Right cardiac atrium (tissue), 5 donors: ENCODE measurements at regions not wholly inside any gene's neighbourhood (a gene's known extent, or its start where the extent isn't known, plus 50 kb on each side); places are given as distances from the start of the nearest gene placed in this dataset.

Experiments used
- ATAC-seq, 2 donors: fragments of 200-7000 bp; cut with Tn5 transposase; one replicate each; pipeline versions ENCODE4 v1.8.0 to v1.9.1; 2020; ENCODE audit warnings: moderate library complexity in 2 of 2, mild to moderate bottlenecking in 1 of 2
- DNase-seq, 3 donors: peaks; one replicate each; pipeline ENCODE4 v3.0.0-alpha.2; 2020
- H3K27ac ChIP-seq: one replicate; pipeline ENCODE4 v1.5.1; 2013; ENCODE audit warnings: mild to moderate bottlenecking, low read length, control low read depth, moderate library complexity
- H3K27me3 ChIP-seq: one replicate; pipeline ENCODE4 v1.6.1; 2013; ENCODE audit not compliant: control insufficient read depth, insufficient read depth
- H3K4me1 ChIP-seq: one replicate; pipeline ENCODE4 v1.6.1; 2013; ENCODE audit warnings: low read length; ENCODE audit not compliant: control insufficient read depth, insufficient read depth
- H3K4me3 ChIP-seq: one replicate; pipeline ENCODE4 v1.5.1; 2013; ENCODE audit warnings: low read length, control low read depth
- H3K9me3 ChIP-seq: one replicate; pipeline ENCODE4 v1.6.1; 2013; ENCODE audit warnings: low read length; ENCODE audit not compliant: control insufficient read depth
- WGBS: extraction: QIAGEN DNeasy Blood & Tissue Kit; methylation state at CpG from one replicate; pipeline ENCODE4 v1.1.7; 2013; 5-methylcytosine and 5-hydroxymethylcytosine counted together
- intact Hi-C, 4 donors: fragments of 100-400 bp; cut with DNase I; formaldehyde crosslinking; loops; one replicate each; pipeline versions ENCODE4 v1.11.0 to v1.14.0; 2022 to 2023
- donor health status: healthy with polysubstance abuse.
- donor health status: DM: no; HTN: yes; CAD: no.
- donor health status: DM: no; HTN: no; CAD: no.
- donor health status: DM: no; HTN: yes; CAD: no; lungs with severe emphysema.
- donor health status: DM: yes; HTN: yes; CAD: no.

DNA sequence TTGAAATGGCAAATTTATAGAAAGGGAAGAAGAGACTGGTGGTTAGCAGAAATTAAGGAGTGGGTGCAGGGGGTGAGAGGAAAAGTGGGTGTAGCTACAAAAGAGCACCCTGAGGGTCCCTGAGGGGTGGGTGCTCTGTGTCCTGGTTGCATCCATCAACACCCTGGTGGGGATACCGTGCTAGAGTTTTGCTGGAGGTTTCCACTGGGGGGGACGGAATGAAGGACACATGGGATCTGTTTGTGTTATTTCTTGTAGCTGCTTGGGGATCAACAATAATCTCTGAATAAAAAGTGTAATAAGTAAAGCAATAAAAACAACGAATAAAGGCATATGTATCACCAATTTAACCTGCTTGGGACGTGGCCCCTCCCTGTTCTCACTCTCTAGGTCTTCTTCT, 175.3 kb downstream of the KIF26A start:
- Histone ChIP-seq H3K4me1 (no peaks in the 10 kb centered on the region), H3K4me3 (no peak overlapping the region), H3K27ac (no peak overlapping the region), H3K27me3 (no peaks in the 10 kb centered on the region), H3K9me3 (no peaks in the 10 kb centered on the region)
- DNase-seq (no peak), ATAC-seq (no peak)
- intact Hi-C loops = no loop called here
- 84% methylated on average over 4 of the region's 4 CpGs for WGBS

DNA sequence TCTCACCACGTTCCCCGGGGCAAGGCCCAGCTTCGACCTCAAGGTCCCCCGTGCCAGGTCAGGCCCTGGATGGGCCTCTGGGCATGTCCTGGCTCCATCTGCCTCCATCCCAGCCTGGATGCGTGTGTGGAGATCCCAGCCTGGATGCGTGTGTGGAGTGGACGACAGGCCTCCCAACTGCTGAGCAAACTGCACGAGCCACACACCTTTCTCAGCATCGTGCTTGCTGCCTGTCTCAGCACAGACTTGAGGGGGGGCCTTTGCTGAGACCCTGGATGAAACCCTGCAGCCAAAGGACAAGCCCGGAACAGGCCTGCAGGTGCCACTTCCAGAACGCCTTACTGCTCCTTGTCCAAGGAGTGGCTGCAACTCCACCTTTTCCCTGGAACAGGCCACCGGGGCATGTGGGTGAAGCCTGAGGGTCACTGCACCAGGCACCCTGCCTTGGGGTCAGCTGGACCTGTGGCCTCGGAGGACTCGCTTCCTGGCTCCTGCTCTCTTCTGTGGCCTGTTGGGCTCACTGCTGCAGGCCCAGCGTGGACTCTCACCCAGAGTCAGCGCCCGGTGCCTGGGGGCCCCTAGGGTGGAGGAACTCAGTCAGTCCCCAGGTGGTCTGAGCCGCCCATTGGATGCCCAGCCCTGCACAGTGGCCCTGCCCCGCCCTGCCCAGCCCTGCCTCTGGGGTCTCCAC, 176.0 kb downstream of the KIF26A start:
- H3K9me3 ChIP-seq = no peaks in the 10 kb centered on the region
- H3K27ac ChIP-seq = no peak overlapping the region
- H3K4me1 ChIP-seq = no peaks in the 10 kb centered on the region
- ATAC-seq (no peak), DNase-seq (peak in 2 of 3 donors; percentile 42 to 43)
- WGBS = 90% methylated on average over 19 of the region's 19 CpGs
- intact Hi-C loops = no loop called here
- H3K4me3 ChIP-seq = no peak overlapping the region
- no peaks in the 10 kb centered on the region for H3K27me3 ChIP-seq

DNA sequence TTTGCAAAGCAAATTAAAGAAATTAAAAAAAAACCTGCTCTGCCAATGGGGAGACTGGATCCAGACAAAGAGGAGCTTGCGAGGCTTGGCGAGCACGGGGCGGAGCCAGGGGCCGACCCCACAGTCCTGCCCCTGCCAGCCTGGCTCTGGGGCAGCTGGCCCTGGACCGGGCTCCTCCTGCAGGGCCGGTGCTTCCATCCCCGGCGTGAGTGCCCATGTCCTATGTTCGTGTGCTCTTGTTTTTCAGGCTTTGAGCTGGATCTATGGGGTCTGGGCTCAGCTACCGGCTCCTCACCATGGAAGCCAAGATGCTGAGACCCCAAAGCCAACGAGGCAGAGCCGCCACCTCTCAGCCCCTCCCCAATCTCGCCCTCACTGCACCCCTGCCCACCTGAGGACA, 176.8 kb downstream of the KIF26A start:
- no peak overlapping the region for H3K27ac ChIP-seq
- H3K4me1 ChIP-seq = no peaks in the 10 kb centered on the region
- ATAC-seq = no peak
- peak in 2 of 3 donors; percentile 7 to 23 for DNase-seq
- H3K9me3 ChIP-seq = no peaks in the 10 kb centered on the region
- H3K27me3 ChIP-seq = no peaks in the 10 kb centered on the region
- no peak overlapping the region for H3K4me3 ChIP-seq
- 83% methylated on average over 14 of the region's 14 CpGs for WGBS
- intact Hi-C loops = no loop called here

DNA sequence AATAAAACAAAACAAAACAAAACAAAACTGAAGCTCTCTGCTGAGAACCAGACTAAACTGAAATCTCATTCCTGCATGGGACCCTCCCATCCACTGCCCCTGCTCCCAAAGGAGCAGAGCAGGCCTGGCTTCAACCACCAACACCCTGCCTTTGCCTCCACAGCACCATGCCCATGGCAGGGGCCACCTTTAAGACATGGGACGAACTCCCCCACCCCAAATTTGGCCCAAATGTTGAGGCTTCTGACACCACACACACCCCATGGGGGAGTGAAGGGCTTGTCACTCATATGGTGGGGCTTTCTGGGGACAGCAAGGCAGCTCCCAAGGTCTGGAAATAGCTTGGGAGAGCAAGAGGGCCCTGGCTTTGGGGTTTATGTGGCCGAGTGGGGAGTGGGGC, 177.2 kb downstream of the KIF26A start:
- Histone ChIP-seq H3K27me3 (no peaks in the 10 kb centered on the region), H3K27ac (no peak overlapping the region), H3K4me1 (no peaks in the 10 kb centered on the region), H3K4me3 (no peak overlapping the region), H3K9me3 (no peaks in the 10 kb centered on the region)
- DNase-seq (no peak), ATAC-seq (no peak)
- WGBS = 88% methylated on average over 2 of the region's 2 CpGs
- intact Hi-C loops = no loop called here

DNA sequence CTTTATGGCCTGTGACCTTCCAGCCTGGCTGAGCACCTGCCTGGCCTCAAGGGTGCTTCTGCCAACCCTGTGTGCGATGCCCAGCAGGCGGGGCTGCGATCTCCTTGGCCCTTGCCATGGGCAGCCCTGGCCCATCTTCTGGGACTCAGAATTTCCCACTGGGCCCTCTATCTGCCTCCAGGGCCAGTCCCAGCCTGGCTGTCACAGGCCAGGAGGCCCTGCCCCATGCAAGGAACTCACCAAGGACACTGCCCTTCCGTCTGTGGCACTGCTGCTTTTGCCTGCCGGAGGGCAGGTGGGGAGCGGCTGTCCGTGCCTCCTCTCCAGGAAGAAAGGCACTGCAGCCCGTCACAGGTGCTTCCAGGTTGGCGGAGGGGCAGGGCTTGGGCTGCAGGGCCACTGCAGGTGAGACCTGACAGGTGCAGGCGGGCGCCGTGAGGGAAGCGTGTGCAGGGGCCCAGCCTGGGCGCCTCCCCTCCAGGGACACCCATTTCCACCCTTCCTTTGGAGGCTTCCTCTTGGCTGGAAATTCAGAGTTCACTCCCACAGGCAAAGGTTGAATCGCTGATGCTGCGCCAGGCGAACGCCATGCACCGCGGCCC, 177.8 kb downstream of the KIF26A start:
- Histone ChIP-seq H3K27ac (no peak overlapping the region), H3K4me3 (no peak overlapping the region), H3K9me3 (no peaks in the 10 kb centered on the region), H3K4me1 (no peaks in the 10 kb centered on the region), H3K27me3 (no peaks in the 10 kb centered on the region)
- WGBS = 83% methylated on average over 20 of the region's 20 CpGs
- intact Hi-C loops = no loop called here
- peak in 1 of 2 donors; percentile 24 for ATAC-seq
- peak in 2 of 3 donors; percentile 37 to 48 for DNase-seq

DNA sequence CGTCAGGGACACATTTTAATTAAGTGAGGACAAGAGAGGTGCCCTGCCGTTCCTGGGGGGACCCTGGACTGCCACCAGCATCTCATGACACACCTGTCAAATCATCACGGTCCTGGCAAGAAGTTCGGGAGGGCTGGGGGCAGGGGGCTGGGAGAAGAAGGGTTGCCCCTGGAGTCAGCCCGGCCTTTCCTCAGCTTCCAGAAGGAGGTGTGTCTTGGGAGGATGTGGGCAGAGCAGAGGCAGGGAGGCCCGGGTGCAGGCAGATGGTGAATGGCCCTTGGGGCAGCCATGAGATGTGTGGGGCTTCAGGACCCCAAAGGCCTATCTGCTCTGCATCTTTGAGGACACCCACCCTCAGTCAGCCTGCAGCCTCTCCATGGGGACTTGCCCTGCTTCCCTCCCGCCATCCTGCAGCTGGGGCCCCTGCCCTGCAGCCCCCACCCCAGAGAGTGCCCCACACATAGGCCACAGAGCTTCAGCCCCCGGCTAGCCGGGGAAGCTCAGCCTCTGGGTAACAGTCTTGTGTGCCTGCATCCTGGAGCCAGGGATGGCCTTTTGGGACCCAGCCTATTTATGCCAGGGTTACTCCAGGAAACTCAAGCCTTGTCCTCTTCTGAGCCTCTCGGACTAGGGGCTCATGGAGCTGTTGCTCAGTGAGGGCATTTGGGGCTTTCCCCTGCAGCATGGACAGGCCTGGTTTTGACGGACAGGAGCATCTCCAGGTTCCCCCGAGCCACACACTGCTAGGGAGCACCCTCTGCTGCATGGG, 178.5 kb downstream of the KIF26A start:
- H3K27ac ChIP-seq = no peak overlapping the region
- no peak for ATAC-seq
- peak in 1 of 3 donors; percentile 47 for DNase-seq
- no peaks in the 10 kb centered on the region for H3K27me3 ChIP-seq
- no peaks in the 10 kb centered on the region for H3K9me3 ChIP-seq
- intact Hi-C loops = no loop called here
- H3K4me1 ChIP-seq = no peaks in the 10 kb centered on the region
- 77% methylated on average over 12 of the region's 12 CpGs for WGBS
- H3K4me3 ChIP-seq = no peak overlapping the region

DNA sequence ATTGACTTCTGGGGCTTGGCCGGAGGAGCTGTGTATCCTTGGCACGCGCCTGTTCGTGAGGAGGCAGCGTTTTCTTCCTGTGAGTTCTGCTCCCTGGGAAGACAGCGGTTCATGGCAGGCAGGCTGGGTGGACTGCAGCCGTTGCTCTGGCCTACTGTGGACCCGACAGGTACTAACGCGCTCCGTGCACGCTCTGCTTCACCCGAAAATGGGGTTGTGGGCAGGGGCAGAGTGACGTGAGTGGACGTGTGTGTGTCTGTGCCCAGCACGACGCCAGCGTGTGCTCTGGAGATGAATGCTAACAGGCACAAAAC, 179.1 kb downstream of the KIF26A start:
- H3K27ac ChIP-seq = no peak overlapping the region
- WGBS = 87% methylated on average over 18 of the region's 18 CpGs
- no peak overlapping the region for H3K4me3 ChIP-seq
- DNase-seq (peak in 1 of 3 donors; percentile 21), ATAC-seq (no peak)
- no peaks in the 10 kb centered on the region for H3K9me3 ChIP-seq
- H3K27me3 ChIP-seq = no peaks in the 10 kb centered on the region
- intact Hi-C loops = no loop called here
- no peaks in the 10 kb centered on the region for H3K4me1 ChIP-seq

DNA sequence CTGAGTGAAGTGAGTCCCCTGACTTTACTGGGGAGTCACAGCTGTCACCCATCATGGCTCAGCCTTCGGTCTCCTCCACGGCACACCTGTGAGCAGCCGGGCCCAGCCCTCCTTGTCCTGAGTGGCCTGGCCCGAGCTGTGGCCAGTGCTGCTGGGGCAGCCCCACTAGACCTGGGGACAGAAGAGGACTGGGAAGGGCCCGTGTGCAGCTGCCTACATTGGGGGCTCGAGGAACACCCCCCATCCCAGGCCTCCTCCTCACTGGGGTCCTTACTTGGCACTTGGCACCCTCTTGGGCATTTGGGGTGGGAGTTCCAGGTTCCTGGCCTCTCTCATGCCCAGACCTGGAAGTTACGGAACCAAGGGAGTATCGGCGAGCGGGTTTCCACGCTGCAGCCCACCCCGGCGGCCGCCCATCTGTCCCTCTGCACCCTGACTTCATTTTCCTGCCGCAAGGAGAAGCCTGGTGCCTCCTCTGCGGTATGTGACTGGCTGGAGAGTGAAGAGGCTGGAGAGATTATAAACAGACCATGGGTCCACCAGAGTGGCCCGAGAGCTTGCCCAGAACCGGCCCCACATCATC, 179.7 kb downstream of the KIF26A start:
- peak in 1 of 3 donors; percentile 24 for DNase-seq
- intact Hi-C loops = no loop called here
- no peak for ATAC-seq
- Histone ChIP-seq H3K4me3 (no peak overlapping the region), H3K9me3 (no peaks in the 10 kb centered on the region), H3K27ac (no peak overlapping the region), H3K27me3 (no peaks in the 10 kb centered on the region), H3K4me1 (no peaks in the 10 kb centered on the region)
- 92% methylated on average over 18 of the region's 18 CpGs for WGBS

DNA sequence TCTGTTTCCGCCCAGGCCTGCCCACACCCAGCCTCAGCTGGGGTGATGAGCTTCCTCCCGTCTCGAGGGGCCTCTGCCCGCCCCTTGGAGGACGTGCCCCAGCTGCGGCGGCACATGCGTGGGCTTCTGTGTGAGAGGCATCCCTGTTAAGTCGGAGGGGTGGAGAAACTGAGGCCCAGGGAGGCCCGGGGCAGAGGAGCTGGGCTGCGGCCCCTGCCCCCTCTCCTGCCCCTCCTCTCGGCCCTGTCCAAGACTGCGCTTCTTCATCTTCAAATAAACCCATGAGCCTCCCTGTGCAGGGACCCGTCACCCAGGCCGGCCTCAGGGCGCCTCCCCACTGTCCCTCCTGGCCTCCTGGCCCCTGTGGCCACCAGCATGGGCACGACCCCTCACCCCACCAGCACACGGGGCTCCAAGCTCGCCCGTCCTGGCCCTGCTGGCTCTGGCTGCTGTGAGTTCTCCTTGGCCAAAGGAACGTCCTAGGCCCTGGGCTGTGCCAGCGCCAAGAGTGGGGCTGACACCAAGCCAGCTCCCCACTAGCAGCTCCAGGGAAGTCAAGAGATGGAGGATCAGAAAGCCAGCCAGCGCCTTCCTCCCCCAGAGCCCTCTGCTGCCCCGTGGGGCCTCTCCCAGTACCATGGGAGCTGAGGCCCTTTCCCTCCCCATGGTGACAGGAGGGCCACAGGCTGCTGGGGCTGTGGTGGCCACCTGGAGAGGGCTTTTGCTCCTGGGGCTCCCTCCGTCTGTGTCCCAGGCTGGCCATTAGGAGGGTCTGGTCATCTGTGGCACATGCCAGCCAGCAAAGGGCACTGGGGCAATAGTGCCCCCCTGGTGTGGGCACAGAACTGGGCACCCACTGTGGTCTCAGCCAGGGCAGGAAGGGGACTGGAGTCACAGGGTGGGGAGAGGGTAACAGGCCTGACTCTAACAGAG, 180.4 kb downstream of the KIF26A start:
- H3K27me3 ChIP-seq = no peaks in the 10 kb centered on the region

DNA sequence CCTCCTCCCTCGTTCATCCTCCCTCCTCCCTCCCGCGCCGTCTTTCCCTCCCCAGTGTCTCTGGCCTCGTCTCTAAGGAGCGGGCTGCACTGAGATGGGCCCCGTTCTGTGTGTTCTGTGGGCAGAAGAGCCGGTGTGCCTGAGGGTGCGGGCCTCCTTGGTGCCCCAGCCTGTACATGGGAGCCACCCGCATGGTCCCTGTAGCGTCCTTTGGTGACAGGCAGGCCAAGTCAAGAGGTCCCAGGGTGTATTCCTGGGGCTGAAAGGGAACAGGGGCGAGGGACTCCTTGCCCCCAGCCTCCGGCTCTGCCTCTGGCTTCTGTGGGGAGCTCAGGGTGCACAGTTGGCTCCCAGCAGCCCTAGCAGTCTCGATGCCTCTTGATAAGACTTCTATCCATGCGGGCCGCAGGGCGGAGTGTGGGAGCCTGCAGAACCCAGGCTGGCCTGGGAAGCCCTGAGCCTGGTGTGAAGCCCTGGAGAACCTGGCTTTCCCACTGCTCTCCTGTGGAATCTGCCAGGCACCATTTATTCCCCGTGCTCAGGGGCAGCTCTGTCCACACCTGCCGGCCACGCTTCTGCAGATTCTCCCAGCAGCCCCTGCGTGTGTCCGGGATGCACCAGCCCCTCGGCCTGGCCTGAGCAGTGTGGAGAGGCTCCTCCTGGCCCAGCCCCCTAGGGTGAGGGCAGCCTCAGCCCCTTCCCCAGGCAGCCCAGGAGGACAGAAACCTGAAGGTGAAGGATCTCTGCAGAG, 181.3 kb downstream of the KIF26A start:
- ATAC-seq (no peak), DNase-seq (peak in 1 of 3 donors; percentile 50)
- intact Hi-C loops = no loop called here

More for the DNA sequence above, 180.4 kb downstream of the KIF26A start:
- WGBS = 81% methylated on average over 25 of the region's 25 CpGs
- H3K4me1 ChIP-seq = no peaks in the 10 kb centered on the region
- H3K4me3 ChIP-seq = no peak overlapping the region
- DNase-seq = peak; percentile 30 to 76 (median 74)
- ATAC-seq = peak; percentile 44 to 63
- no peak overlapping the region for H3K27ac ChIP-seq
- intact Hi-C loops = no loop called here
- H3K9me3 ChIP-seq = no peaks in the 10 kb centered on the region

More for the DNA sequence above, 181.3 kb downstream of the KIF26A start:
- WGBS = 87% methylated on average over 23 of the region's 23 CpGs
- Histone ChIP-seq H3K4me1 (no peaks in the 10 kb centered on the region), H3K27ac (no peak overlapping the region), H3K27me3 (no peaks in the 10 kb centered on the region), H3K4me3 (no peak overlapping the region), H3K9me3 (no peaks in the 10 kb centered on the region)
